Suppressor macrophage treated with lipopolysaccharide for 1 hour (primary cell): ENCODE measurements at regions not wholly inside any gene's neighbourhood (a gene's known extent, or its start where the extent isn't known, plus 50 kb on each side); places are given as distances from the start of the nearest gene placed in this dataset.
"Not testable (repeated sequence)": the region's sequence is repeated elsewhere in the genome, so short reads cannot be mapped to it uniquely, and the experiment has no call there.

Experiments used
- DNase-seq, 3 donors: peaks; one replicate each; pipeline ENCODE4 v3.0.0-alpha.2; 2020 to 2022

GRCh38 chr9:82757924-82758323 lies 305.0 kb downstream of the RASEF start:
- no peak for DNase-seq

GRCh38 chr9:82761027-82761426 lies 301.9 kb downstream of the RASEF start:
- no peak for DNase-seq

- no peak for DNase-seq
Observed at GRCh38 chr9:82761956-82762355, 301.0 kb downstream of the RASEF start.

GRCh38 chr9:82763656-82764055 lies 299.3 kb downstream of the RASEF start:
- DNase-seq: no peak

- no peak for DNase-seq
Observed at GRCh38 chr9:82764061-82764668, 298.8 kb downstream of the RASEF start.

- DNase-seq: not testable (repeated sequence)
Observed at GRCh38 chr9:82774707-82775231, 288.2 kb downstream of the RASEF start.

GRCh38 chr9:82776508-82776907 lies 286.4 kb downstream of the RASEF start:
- DNase-seq: no peak

GRCh38 chr9:82777366-82777765 lies 285.6 kb downstream of the RASEF start:
- DNase-seq: no peak

GRCh38 chr9:82778923-82779322 lies 284.0 kb downstream of the RASEF start:
- DNase-seq: not testable (repeated sequence)

- DNase-seq: no peak
Observed at GRCh38 chr9:82780017-82780416, 282.9 kb downstream of the RASEF start.

GRCh38 chr9:82781921-82782392 lies 281.0 kb downstream of the RASEF start:
- DNase-seq: no peak

GRCh38 chr9:82783045-82783444 lies 279.9 kb downstream of the RASEF start:
- DNase-seq: no peak

- no peak for DNase-seq
Observed at GRCh38 chr9:82784589-82784988, 278.4 kb downstream of the RASEF start.

GRCh38 chr9:82789155-82789824 lies 273.7 kb downstream of the RASEF start:
- DNase-seq: no peak

- no peak for DNase-seq
Observed at GRCh38 chr9:82790875-82791274, 272.1 kb downstream of the RASEF start.

- DNase-seq: no peak
Observed at GRCh38 chr9:82791692-82792091, 271.2 kb downstream of the RASEF start.

- no peak for DNase-seq
Observed at GRCh38 chr9:82797534-82797933, 265.4 kb downstream of the RASEF start.

GRCh38 chr9:82799286-82799685 lies 263.7 kb downstream of the RASEF start:
- DNase-seq: no peak

- DNase-seq: no peak
Observed at GRCh38 chr9:82805027-82805426, 257.9 kb downstream of the RASEF start.

GRCh38 chr9:82808478-82808877 lies 254.5 kb downstream of the RASEF start:
- DNase-seq: no peak

- DNase-seq: peak in 2 of 3 donors; percentile 9 to 21
Observed at GRCh38 chr9:82810915-82811314, 252.0 kb downstream of the RASEF start.

GRCh38 chr9:82819260-82819659 lies 243.7 kb downstream of the RASEF start:
- DNase-seq: no peak

- no peak for DNase-seq
Observed at GRCh38 chr9:82820186-82820585, 242.8 kb downstream of the RASEF start.

- DNase-seq: no peak
Observed at GRCh38 chr9:82829818-82830217, 233.1 kb downstream of the RASEF start.
